OCI-LY1 (cell line): ENCODE measurements at regions not wholly inside any gene's neighbourhood (a gene's known extent, or its start where the extent isn't known, plus 50 kb on each side); places are given as distances from the start of the nearest gene placed in this dataset.

Experiments used
- EZH2 ChIP-seq: fragments of 200-600 bp; sonication (generic), shearing (Covaris generic); IDR thresholded peaks from 2 replicates; pipeline ENCODE4 v1.8.0; 2017; ENCODE audit warnings: borderline replicate concordance, mixed run types, mild to moderate bottlenecking, antibody characterized with exemption, low read length, moderate library complexity, mixed read lengths
- TF ChIP-seq, protein P1 (sequence below): fragments of 200-600 bp; sonication (generic), shearing (Covaris generic); IDR thresholded peaks from 2 replicates; pipeline ENCODE4 v1.5.1; 2017; ENCODE audit warnings: mild to moderate bottlenecking, antibody characterized with exemption, low read length, moderate library complexity, mixed read lengths

DNA sequence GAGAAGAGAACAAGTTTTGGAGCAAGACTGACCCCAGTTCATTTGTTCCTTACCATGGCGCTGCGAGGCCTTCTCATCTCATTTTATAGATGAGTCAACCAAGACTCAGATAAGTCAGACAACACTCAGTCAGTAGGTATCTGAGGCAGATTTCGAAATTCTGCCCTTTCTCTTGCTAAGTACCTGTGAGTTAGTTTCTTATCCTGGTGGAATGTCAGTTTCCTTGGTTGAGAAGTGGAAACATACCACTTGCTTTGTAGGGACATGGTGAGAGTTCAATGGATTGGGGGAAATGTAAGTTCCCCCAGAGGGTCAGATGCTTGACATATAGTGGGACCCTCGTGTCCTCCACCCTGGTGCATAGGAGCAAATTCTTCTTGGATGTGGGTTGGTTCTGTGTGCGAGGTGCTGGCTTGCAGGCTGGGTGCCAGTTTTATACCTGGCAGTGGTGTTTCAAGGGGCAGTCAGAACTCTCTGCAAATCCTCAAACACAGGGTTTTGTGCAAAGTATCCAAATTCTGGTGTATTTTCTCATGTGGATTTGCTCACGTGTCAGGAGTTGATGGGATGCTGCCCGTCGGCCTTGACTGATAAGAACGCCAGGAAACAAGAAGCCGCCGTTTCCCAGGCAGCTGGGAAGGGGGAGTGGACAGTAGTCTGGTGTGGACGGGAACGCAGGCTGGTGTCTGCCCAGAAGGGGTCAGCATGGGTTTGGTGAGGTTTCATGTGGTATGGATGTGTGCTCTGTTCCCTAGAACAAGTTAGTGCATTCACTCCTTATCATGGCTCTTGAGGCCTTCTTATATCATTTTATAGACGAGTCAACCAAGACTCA is 61.1 kb upstream of the CIBAR2 start:
- no peak for TF ChIP-seq EZH2
- TF ChIP-seq, protein P1, sequence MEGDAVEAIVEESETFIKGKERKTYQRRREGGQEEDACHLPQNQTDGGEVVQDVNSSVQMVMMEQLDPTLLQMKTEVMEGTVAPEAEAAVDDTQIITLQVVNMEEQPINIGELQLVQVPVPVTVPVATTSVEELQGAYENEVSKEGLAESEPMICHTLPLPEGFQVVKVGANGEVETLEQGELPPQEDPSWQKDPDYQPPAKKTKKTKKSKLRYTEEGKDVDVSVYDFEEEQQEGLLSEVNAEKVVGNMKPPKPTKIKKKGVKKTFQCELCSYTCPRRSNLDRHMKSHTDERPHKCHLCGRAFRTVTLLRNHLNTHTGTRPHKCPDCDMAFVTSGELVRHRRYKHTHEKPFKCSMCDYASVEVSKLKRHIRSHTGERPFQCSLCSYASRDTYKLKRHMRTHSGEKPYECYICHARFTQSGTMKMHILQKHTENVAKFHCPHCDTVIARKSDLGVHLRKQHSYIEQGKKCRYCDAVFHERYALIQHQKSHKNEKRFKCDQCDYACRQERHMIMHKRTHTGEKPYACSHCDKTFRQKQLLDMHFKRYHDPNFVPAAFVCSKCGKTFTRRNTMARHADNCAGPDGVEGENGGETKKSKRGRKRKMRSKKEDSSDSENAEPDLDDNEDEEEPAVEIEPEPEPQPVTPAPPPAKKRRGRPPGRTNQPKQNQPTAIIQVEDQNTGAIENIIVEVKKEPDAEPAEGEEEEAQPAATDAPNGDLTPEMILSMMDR, result no peak
